ENCODE measurements at regions not wholly inside any gene's neighbourhood (a gene's known extent, or its start where the extent isn't known, plus 50 kb on each side); places are given as distances from the start of the nearest gene placed in this dataset.

DNA sequence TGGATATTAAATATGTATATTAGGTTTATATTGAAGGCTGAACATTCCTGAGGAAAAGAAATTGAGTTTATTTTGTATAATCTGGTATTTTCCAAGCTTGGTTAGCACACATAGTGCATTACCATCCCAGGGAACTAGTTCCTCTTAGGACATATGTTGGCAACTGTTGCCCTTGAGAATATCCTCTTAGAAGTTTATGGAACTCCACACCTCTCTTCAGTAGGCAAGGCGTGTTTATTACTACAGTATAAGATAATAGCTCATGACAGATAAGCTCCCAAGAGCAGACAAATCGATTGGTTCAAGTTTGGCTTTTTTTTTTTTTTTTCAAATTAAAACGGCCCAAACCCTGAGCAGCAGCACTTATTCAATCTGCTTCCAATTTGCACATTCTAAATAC lies 59.8 kb upstream of the SIPA1L2 start:
- no peak for TF ChIP-seq CTCF (IDR thresholded peaks at IDR 0.05)
- no peak for TF ChIP-seq POLR2A (IDR thresholded peaks at IDR 0.05)

All from body of pancreas (tissue), 4 donors.